ENCODE measurements at regions not wholly inside any gene's neighbourhood (a gene's known extent, or its start where the extent isn't known, plus 50 kb on each side); places are given as distances from the start of the nearest gene placed in this dataset.

- H3K4me3 ChIP-seq (ENCODE audit: low read length) = no peak overlapping the region
- no peak for DNase-seq (ENCODE audit: low read depth)
- no peak for TF ChIP-seq CTCF (IDR thresholded peaks at IDR 0.05; ENCODE audit: insufficient read depth, low read depth, low read length, missing control alignments)
Observed at GRCh38 chr1:58890113-58890512, 106.3 kb upstream of the JUN start.

- no peak overlapping the region for H3K4me3 ChIP-seq (ENCODE audit: low read length)
- no peak for TF ChIP-seq CTCF (IDR thresholded peaks at IDR 0.05; ENCODE audit: insufficient read depth, low read depth, low read length, missing control alignments)
- DNase-seq (ENCODE audit: low read depth) = no peak
Observed at GRCh38 chr1:58890609-58891008, 106.8 kb upstream of the JUN start.

- TF ChIP-seq CTCF (IDR thresholded peaks at IDR 0.05; ENCODE audit: insufficient read depth, low read depth, low read length, missing control alignments) = no peak
- no peak overlapping the region for H3K4me3 ChIP-seq (ENCODE audit: low read length)
- no peak for DNase-seq (ENCODE audit: low read depth)
Observed at GRCh38 chr1:58891347-58891746, 107.5 kb upstream of the JUN start.

- no peak for DNase-seq (ENCODE audit: low read depth)
- TF ChIP-seq CTCF (IDR thresholded peaks at IDR 0.05; ENCODE audit: insufficient read depth, low read depth, low read length, missing control alignments) = no peak
- H3K4me3 ChIP-seq (ENCODE audit: low read length) = no peak overlapping the region
Observed at GRCh38 chr1:58893257-58893869, 109.5 kb upstream of the JUN start.

GRCh38 chr1:58895082-58895481 lies 111.2 kb upstream of the JUN start:
- no peak for TF ChIP-seq CTCF (IDR thresholded peaks at IDR 0.05; ENCODE audit: insufficient read depth, low read depth, low read length, missing control alignments)
- no peak overlapping the region for H3K4me3 ChIP-seq (ENCODE audit: low read length)
- no peak for DNase-seq (ENCODE audit: low read depth)

- H3K4me3 ChIP-seq (ENCODE audit: low read length) = no peak overlapping the region
- DNase-seq (ENCODE audit: low read depth) = no peak
Observed at GRCh38 chr1:58895559-58896145, 111.8 kb upstream of the JUN start.

More at GRCh38 chr1:58895559-58896145, 111.8 kb upstream of the JUN start:
- TF ChIP-seq CTCF (IDR thresholded peaks at IDR 0.05; ENCODE audit: insufficient read depth, low read depth, low read length, missing control alignments) = no peak
